ENCODE measurements at regions not wholly inside any gene's neighbourhood (a gene's known extent, or its start where the extent isn't known, plus 50 kb on each side); places are given as distances from the start of the nearest gene placed in this dataset.

- no peak overlapping the region for H3K4me3 ChIP-seq (ENCODE audit: control insufficient read depth, low read depth, low read length)
- no peak for DNase-seq (ENCODE audit: low read depth)
- TF ChIP-seq, protein P1, sequence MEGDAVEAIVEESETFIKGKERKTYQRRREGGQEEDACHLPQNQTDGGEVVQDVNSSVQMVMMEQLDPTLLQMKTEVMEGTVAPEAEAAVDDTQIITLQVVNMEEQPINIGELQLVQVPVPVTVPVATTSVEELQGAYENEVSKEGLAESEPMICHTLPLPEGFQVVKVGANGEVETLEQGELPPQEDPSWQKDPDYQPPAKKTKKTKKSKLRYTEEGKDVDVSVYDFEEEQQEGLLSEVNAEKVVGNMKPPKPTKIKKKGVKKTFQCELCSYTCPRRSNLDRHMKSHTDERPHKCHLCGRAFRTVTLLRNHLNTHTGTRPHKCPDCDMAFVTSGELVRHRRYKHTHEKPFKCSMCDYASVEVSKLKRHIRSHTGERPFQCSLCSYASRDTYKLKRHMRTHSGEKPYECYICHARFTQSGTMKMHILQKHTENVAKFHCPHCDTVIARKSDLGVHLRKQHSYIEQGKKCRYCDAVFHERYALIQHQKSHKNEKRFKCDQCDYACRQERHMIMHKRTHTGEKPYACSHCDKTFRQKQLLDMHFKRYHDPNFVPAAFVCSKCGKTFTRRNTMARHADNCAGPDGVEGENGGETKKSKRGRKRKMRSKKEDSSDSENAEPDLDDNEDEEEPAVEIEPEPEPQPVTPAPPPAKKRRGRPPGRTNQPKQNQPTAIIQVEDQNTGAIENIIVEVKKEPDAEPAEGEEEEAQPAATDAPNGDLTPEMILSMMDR (IDR thresholded peaks at IDR 0.05; ENCODE audit: control insufficient read depth, insufficient read depth, low read depth, low read length, missing control alignments) = no peak
These were observed 173.1 kb downstream of the UXS1 start for GRCh38 chr2:106020821-106021661.

GRCh38 chr2:106020032-106020431, 174.1 kb downstream of the UXS1 start:
- H3K4me3 ChIP-seq (ENCODE audit: control insufficient read depth, low read depth, low read length) = no peak overlapping the region
- no peak for DNase-seq (ENCODE audit: low read depth)
- TF ChIP-seq, protein P1 (IDR thresholded peaks at IDR 0.05; ENCODE audit: control insufficient read depth, insufficient read depth, low read depth, low read length, missing control alignments) = no peak

DNA sequence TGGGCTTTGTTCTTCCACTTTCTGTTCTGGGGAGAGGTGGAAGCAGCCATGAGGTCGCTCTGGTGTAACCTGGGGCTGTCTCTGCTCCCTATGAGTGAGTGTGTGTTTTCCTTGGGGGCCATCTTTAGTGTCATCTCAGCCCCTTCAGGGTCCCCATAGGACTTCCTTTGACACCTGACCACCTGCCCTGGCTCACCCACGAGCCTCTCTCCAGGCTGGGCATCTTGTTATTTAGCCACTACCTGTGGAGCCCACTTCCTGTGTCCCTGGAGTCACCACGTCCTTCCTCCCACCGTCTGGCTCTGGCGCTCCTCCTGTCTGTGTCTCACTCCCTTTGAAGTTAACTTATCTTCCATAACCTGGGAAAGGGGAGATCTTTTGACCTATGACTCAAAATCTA, 176.0 kb downstream of the UXS1 start:
- TF ChIP-seq, protein P1 (IDR thresholded peaks at IDR 0.05; ENCODE audit: control insufficient read depth, insufficient read depth, low read depth, low read length, missing control alignments) = no peak
- DNase-seq (ENCODE audit: low read depth) = no peak
- no peak overlapping the region for H3K4me3 ChIP-seq (ENCODE audit: control insufficient read depth, low read depth, low read length)

DNA sequence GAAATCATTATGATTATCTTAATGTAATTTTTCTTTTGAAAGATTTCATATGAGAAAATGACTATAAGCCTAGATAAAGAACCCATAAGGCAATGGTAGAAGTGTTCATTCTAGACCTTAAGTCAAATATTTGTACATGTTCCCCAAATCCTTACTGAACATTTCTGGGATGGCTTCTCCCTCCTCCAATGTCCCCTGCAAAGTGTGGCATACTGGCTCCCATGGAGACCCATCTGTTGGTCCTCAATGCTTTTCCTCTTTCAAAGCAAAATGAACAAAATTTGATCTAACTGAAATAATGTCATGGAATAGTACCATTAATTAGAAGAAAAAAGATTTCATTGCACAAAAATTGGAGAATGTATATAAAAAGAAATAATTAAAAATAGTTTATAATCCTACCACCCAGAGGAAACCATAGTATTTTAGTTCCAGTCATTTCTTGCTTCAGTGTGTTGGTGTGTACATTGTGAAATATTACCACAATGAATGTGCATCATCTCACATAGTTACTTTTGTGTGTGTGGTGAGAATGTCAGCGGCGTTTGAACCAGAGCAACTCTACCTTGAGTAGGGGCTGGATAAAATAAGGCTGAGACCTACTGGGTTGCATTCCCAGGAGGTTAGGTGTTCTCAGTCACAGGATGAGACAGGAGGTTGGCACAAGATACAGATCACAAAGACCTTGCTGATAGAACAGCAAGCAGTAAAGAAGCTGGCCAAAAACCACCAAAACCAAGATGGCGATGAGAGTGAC, 181.3 kb downstream of the UXS1 start:
- no peak overlapping the region for H3K4me3 ChIP-seq (ENCODE audit: control insufficient read depth, low read depth, low read length)
- no peak for DNase-seq (ENCODE audit: low read depth)
- TF ChIP-seq, protein P1 (IDR thresholded peaks at IDR 0.05; ENCODE audit: control insufficient read depth, insufficient read depth, low read depth, low read length, missing control alignments) = no peak

DNA sequence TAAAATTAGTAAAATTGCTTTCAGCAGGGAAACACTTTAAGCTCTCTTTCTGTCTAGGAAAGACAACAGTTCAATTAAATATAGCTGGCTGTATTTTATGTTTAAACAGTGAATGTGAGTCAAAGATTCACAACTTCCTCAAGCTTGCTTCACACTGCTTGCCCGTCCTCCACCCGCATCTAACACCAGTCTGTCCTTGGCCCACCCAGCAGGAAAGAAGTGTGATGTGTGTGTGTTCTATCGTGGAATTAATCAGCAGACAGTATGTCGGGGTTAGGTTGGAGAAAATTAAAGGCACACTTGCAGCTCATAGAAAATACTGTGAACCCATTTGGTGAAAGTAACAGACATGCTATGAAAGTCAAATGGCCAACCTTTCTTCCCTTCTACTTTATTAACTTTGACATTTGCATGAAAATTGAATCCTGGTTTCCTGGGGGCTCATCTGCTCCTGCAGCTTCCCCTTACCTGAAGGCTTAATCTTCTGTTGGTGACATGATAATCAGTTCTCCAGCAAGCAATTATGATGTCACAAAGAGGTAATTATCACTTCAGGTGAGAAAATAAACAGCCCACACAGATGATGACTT, 182.0 kb downstream of the UXS1 start:
- no peak for DNase-seq (ENCODE audit: low read depth)
- TF ChIP-seq, protein P1 (IDR thresholded peaks at IDR 0.05; ENCODE audit: control insufficient read depth, insufficient read depth, low read depth, low read length, missing control alignments) = no peak
- no peak overlapping the region for H3K4me3 ChIP-seq (ENCODE audit: control insufficient read depth, low read depth, low read length)

GRCh38 chr2:106011380-106011779, 182.7 kb downstream of the UXS1 start:
- H3K4me3 ChIP-seq (ENCODE audit: control insufficient read depth, low read depth, low read length) = no peak overlapping the region
- no peak for DNase-seq (ENCODE audit: low read depth)
- TF ChIP-seq, protein P1 (IDR thresholded peaks at IDR 0.05; ENCODE audit: control insufficient read depth, insufficient read depth, low read depth, low read length, missing control alignments) = no peak
